ENCODE measurements at regions not wholly inside any gene's neighbourhood (a gene's known extent, or its start where the extent isn't known, plus 50 kb on each side); places are given as distances from the start of the nearest gene placed in this dataset.
A peak's percentile ranks its signal among the peaks of the same experiment; 100 is the strongest.

GRCh38 chr2:8576525-8577167 is 105.2 kb upstream of the ID2 start:
- no peak overlapping the region for H3K4me3 ChIP-seq (replicated peaks in 1 of 3; ENCODE audit: low read depth in 2 of 3, low read length in 3 of 3)
- H3K27ac Mint-ChIP-seq, result peak overlapping the region; percentile 58 to 94 (median 78)
- intact Hi-C loops (cut with micrococcal nuclease), result no loop called here
- H3K4me3 Mint-ChIP-seq, result peak overlapping the region in 1 of 2 donors; percentile 67
- no peaks in the 10 kb centered on the region for H3K36me3 ChIP-seq (replicated peaks in 1 of 2; ENCODE audit: control insufficient read depth in 1 of 2, insufficient read depth in 2 of 2, low read length in 2 of 2)
- 42% methylated on average over 9 of the region's 12 CpGs for WGBS (ENCODE audit: insufficient coverage)
- H3K4me1 Mint-ChIP-seq, result peaks cover 45% of the 10 kb centered on the region
- no peaks in the 10 kb centered on the region for H3K79me2 ChIP-seq (ENCODE audit: insufficient read depth, low read length)
- no peaks in the 10 kb centered on the region for H4K20me1 ChIP-seq (ENCODE audit: insufficient read depth, low read length)
- peak overlapping the region in 1 of 2 donors; percentile 24 for H3K27ac ChIP-seq (ENCODE audit: low read depth in 1 of 2, low read length in 2 of 2)
- H3K27me3 Mint-ChIP-seq (ENCODE audit: low read depth in 3 of 3), result peaks cover 9 to 19% (median 17%) of the 10 kb centered on the region in 3 donors
- H3K9me3 Mint-ChIP-seq, result peaks cover 0 to 6% (median 3%) of the 10 kb centered on the region in 7 donors
- no peak overlapping the region for H3K4me2 ChIP-seq (replicated peaks; ENCODE audit: extremely low read depth, low read length, poor library complexity, severe bottlenecking)
- no peak overlapping the region for H3K9ac ChIP-seq (ENCODE audit: insufficient read depth, low read length, poor library complexity, severe bottlenecking)
- peaks cover 29 to 46% of the 10 kb centered on the region in 2 donors for H3K4me1 ChIP-seq (ENCODE audit: control insufficient read depth in 1 of 2, insufficient read depth in 2 of 2, low read length in 2 of 2)
- no peaks in the 10 kb centered on the region for H3K27me3 ChIP-seq (ENCODE audit: control insufficient read depth in 2 of 2, insufficient read depth in 2 of 2, low read length in 2 of 2)
- no peak overlapping the region for H2AFZ ChIP-seq (ENCODE audit: insufficient read depth, low read depth, low read length, poor library complexity, severe bottlenecking)
- H3K9me3 ChIP-seq (replicated peaks in 1 of 2; ENCODE audit: control insufficient read depth in 1 of 2, insufficient read depth in 1 of 2, low read length in 2 of 2), result no peaks in the 10 kb centered on the region
- peaks cover 0 to 8% of the 10 kb centered on the region in 2 donors for H3K36me3 Mint-ChIP-seq
- peak; percentile 82 to 97 (median 84) for DNase-seq
- TF ChIP-seq CTCF (IDR thresholded peaks at IDR 0.05), result no peak

DNA sequence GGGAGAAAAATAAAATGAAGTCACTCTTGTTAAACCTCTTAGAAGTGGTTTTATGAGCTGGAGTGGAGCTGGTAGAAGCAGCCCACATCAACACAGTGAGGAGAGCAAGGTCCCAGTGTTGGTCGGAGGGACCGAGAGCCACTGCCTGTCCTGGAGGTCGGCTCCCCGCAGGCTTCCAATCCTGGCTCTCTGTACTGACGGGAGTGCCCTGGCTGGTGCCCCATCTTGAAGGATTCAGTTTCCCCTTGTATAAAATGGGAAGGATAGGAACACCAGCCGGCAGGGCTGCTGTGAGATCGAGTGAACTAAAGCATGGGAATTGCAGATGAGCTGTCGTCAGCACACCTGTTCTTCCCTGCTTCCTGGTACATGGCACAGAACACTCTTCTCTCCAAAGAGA is 104.3 kb upstream of the ID2 start:
- Mint-ChIP-seq H3K4me3 (no peak overlapping the region), H3K9me3 (peaks cover 0 to 6% (median 3%) of the 10 kb centered on the region in 7 donors), H3K27ac (peak overlapping the region in 3 of 7 donors; percentile 35 to 75 (median 43)), H3K4me1 (peaks cover 52% of the 10 kb centered on the region), H3K36me3 (peaks cover 0 to 8% of the 10 kb centered on the region in 2 donors), H3K27me3 (ENCODE audit: low read depth in 3 of 3) (peaks cover 9 to 17% (median 17%) of the 10 kb centered on the region in 3 donors)
- H3K36me3 ChIP-seq (replicated peaks in 1 of 2; ENCODE audit: control insufficient read depth in 1 of 2, insufficient read depth in 2 of 2, low read length in 2 of 2), result no peaks in the 10 kb centered on the region
- H3K4me1 ChIP-seq (ENCODE audit: control insufficient read depth in 1 of 2, insufficient read depth in 2 of 2, low read length in 2 of 2), result peaks cover 31 to 47% of the 10 kb centered on the region in 2 donors
- no peak overlapping the region for H3K4me3 ChIP-seq (replicated peaks in 1 of 3; ENCODE audit: low read depth in 2 of 3, low read length in 3 of 3)
- intact Hi-C loops (cut with micrococcal nuclease), result no loop called here
- no peak overlapping the region for H3K27ac ChIP-seq (ENCODE audit: low read depth in 1 of 2, low read length in 2 of 2)
- no peaks in the 10 kb centered on the region for H3K27me3 ChIP-seq (ENCODE audit: control insufficient read depth in 2 of 2, insufficient read depth in 2 of 2, low read length in 2 of 2)
- no peak overlapping the region for H2AFZ ChIP-seq (ENCODE audit: insufficient read depth, low read depth, low read length, poor library complexity, severe bottlenecking)
- no peak overlapping the region for H3K4me2 ChIP-seq (replicated peaks; ENCODE audit: extremely low read depth, low read length, poor library complexity, severe bottlenecking)
- no peak overlapping the region for H3K9ac ChIP-seq (ENCODE audit: insufficient read depth, low read length, poor library complexity, severe bottlenecking)
- no peak for TF ChIP-seq CTCF (IDR thresholded peaks at IDR 0.05)
- no peaks in the 10 kb centered on the region for H3K79me2 ChIP-seq (ENCODE audit: insufficient read depth, low read length)
- DNase-seq, result no peak
- 96% methylated on average over 5 of the region's 8 CpGs for WGBS (ENCODE audit: insufficient coverage)
- H4K20me1 ChIP-seq (ENCODE audit: insufficient read depth, low read length), result no peaks in the 10 kb centered on the region
- H3K9me3 ChIP-seq (replicated peaks in 1 of 2; ENCODE audit: control insufficient read depth in 1 of 2, insufficient read depth in 1 of 2, low read length in 2 of 2), result no peaks in the 10 kb centered on the region

All from CD14-positive monocyte (primary cell).